GM23338 (cell line): ENCODE measurements at regions not wholly inside any gene's neighbourhood (a gene's known extent, or its start where the extent isn't known, plus 50 kb on each side); places are given as distances from the start of the nearest gene placed in this dataset.

Experiments used
- CREB1 ChIP-seq: fragments of 250-450 bp; sonication (Bioruptor Pico); IDR thresholded peaks from 2 replicates; pipeline ENCODE4 v1.5.0; 2020; ENCODE audit warnings: low read depth, mild to moderate bottlenecking, moderate library complexity
- EZH2 ChIP-seq: fragments of 200-600 bp; sonication (generic); IDR thresholded peaks from one replicate; pipeline ENCODE4 v1.8.0; 2017; ENCODE audit warnings: antibody characterized with exemption, mild to moderate bottlenecking, low read depth; ENCODE audit not compliant: unreplicated experiment
- EZH2phosphoT487 ChIP-seq: fragments of 200-600 bp; sonication (generic); IDR thresholded peaks from one replicate; pipeline ENCODE4 v1.8.1; 2018; ENCODE audit warnings: antibody characterized with exemption; ENCODE audit not compliant: unreplicated experiment
- JUNB ChIP-seq: IDR thresholded peaks from one replicate; pipeline ENCODE4 v1.6.1; 2016; ENCODE audit warnings: antibody characterized with exemption; ENCODE audit not compliant: unreplicated experiment
- POLR2AphosphoS5 ChIP-seq: IDR thresholded peaks from 2 replicates; pipeline ENCODE4 v1.6.1; 2016; ENCODE audit warnings: antibody characterized with exemption, low read depth
- REST ChIP-seq: IDR thresholded peaks from one replicate; pipeline ENCODE4 v1.6.1; 2018; ENCODE audit warnings: antibody characterized with exemption; ENCODE audit not compliant: unreplicated experiment
- TF ChIP-seq, protein P1 (sequence below), 2 experiments: fragments of 200-600 bp in 1 of 2; sonication (generic) in 1 of 2; conservative IDR thresholded peaks; 2 replicates each; pipeline versions ENCODE4 v1.5.1 to v1.6.1; 2016 to 2017; ENCODE audit warnings: antibody characterized with exemption in 2 of 2, low read depth in 2 of 2, mild to moderate bottlenecking in 2 of 2, moderate library complexity in 1 of 2
- TF ChIP-seq, protein P2 (sequence below): IDR thresholded peaks from 2 replicates; pipeline ENCODE4 v1.6.1; 2016; ENCODE audit warnings: antibody characterized with exemption

DNA sequence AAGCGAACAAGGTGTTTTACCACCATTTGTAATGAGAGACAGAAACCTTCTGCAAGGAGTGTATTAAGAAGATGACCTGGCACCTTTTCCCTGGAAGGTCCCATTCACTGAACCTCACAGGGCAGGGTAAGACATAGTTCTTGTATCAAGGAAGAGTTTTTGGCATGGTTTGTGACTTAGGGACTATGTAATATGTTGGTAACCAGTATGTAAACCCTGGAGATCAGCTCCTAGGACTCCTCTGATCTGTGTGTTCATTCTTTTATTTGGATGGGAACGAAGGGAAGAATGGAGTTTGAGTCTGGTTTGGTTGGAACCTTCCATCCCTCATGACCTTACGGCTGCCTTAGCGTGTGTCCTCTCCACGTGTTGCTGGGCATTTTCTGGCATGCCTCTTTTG is 175.4 kb downstream of the CAND1 start:
- TF ChIP-seq, protein P1, sequence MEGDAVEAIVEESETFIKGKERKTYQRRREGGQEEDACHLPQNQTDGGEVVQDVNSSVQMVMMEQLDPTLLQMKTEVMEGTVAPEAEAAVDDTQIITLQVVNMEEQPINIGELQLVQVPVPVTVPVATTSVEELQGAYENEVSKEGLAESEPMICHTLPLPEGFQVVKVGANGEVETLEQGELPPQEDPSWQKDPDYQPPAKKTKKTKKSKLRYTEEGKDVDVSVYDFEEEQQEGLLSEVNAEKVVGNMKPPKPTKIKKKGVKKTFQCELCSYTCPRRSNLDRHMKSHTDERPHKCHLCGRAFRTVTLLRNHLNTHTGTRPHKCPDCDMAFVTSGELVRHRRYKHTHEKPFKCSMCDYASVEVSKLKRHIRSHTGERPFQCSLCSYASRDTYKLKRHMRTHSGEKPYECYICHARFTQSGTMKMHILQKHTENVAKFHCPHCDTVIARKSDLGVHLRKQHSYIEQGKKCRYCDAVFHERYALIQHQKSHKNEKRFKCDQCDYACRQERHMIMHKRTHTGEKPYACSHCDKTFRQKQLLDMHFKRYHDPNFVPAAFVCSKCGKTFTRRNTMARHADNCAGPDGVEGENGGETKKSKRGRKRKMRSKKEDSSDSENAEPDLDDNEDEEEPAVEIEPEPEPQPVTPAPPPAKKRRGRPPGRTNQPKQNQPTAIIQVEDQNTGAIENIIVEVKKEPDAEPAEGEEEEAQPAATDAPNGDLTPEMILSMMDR (conservative IDR thresholded peaks at IDR 0.05; ENCODE audit: low read depth in 2 of 2), result no peak
- no peak for TF ChIP-seq EZH2
- TF ChIP-seq EZH2phosphoT487, result no peak
- no peak for TF ChIP-seq JUNB
- no peak for TF ChIP-seq POLR2AphosphoS5
- no peak for TF ChIP-seq CREB1 (CRISPR knock-in tag)
- TF ChIP-seq REST, result no peak
- TF ChIP-seq, protein P2, sequence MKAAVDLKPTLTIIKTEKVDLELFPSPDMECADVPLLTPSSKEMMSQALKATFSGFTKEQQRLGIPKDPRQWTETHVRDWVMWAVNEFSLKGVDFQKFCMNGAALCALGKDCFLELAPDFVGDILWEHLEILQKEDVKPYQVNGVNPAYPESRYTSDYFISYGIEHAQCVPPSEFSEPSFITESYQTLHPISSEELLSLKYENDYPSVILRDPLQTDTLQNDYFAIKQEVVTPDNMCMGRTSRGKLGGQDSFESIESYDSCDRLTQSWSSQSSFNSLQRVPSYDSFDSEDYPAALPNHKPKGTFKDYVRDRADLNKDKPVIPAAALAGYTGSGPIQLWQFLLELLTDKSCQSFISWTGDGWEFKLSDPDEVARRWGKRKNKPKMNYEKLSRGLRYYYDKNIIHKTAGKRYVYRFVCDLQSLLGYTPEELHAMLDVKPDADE, result no peak
